OCI-LY1 (cell line): ENCODE measurements at regions not wholly inside any gene's neighbourhood (a gene's known extent, or its start where the extent isn't known, plus 50 kb on each side); places are given as distances from the start of the nearest gene placed in this dataset.

Source experiments
- EZH2 ChIP-seq: fragments of 200-600 bp; sonication (generic), shearing (Covaris generic); IDR thresholded peaks from 2 replicates; pipeline ENCODE4 v1.8.0; 2017; ENCODE audit warnings: borderline replicate concordance, mixed run types, mild to moderate bottlenecking, antibody characterized with exemption, low read length, moderate library complexity, mixed read lengths
- TF ChIP-seq, protein P1 (sequence below): fragments of 200-600 bp; sonication (generic), shearing (Covaris generic); IDR thresholded peaks from 2 replicates; pipeline ENCODE4 v1.5.1; 2017; ENCODE audit warnings: mild to moderate bottlenecking, antibody characterized with exemption, low read length, moderate library complexity, mixed read lengths

DNA sequence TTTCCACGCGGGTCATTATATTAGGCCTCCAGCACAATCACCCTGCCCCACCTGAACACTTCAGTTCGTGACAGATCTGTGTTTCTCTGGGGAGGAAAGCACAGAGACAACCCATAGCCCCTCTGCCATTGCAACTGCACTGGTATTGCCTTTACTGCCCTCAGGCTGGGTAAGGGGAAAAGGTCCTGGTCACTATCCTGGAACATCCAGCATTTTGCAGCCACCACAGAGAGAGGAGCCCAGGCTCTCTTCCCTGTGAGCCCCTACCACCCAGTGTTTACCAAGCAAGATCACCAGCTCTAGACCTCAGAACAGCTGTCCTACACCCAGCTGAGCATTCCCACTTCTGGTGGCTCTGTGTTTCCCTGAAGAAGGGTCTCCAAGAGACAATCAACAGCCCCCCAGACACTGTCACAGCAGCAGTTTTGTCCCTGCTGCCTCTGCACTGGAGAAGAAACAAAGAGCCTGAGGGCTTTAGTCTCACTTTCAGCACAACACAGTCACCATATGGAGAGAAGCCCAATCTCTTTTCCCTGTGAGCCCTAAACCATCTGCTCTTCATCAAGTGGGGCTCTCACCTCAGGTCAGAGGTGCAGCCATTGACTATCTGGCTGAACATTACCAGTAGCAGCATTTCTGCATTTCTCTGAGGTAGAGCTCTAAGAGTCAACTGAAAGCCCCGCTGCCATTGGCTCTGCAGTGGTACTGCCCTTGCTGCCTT, 655.2 kb upstream of the FAM174A start:
- TF ChIP-seq, protein P1, sequence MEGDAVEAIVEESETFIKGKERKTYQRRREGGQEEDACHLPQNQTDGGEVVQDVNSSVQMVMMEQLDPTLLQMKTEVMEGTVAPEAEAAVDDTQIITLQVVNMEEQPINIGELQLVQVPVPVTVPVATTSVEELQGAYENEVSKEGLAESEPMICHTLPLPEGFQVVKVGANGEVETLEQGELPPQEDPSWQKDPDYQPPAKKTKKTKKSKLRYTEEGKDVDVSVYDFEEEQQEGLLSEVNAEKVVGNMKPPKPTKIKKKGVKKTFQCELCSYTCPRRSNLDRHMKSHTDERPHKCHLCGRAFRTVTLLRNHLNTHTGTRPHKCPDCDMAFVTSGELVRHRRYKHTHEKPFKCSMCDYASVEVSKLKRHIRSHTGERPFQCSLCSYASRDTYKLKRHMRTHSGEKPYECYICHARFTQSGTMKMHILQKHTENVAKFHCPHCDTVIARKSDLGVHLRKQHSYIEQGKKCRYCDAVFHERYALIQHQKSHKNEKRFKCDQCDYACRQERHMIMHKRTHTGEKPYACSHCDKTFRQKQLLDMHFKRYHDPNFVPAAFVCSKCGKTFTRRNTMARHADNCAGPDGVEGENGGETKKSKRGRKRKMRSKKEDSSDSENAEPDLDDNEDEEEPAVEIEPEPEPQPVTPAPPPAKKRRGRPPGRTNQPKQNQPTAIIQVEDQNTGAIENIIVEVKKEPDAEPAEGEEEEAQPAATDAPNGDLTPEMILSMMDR: no peak
- no peak for TF ChIP-seq EZH2
